HG02588 (cell line): ENCODE measurements at regions not wholly inside any gene's neighbourhood (a gene's known extent, or its start where the extent isn't known, plus 50 kb on each side); places are given as distances from the start of the nearest gene placed in this dataset.
"Not testable (repeated sequence)": the region's sequence is repeated elsewhere in the genome, so short reads cannot be mapped to it uniquely, and the experiment has no call there.

Experiments
- ATAC-seq: cut with Tn5 transposase; IDR thresholded peaks from one replicate; pipeline ENCODE4 v1.9.1; 2021; ENCODE audit warnings: mild to moderate bottlenecking, moderate library complexity; ENCODE audit not compliant: unreplicated experiment

- no peak for ATAC-seq
Observed at GRCh38 chr7:112668561-112668960, 121.6 kb downstream of the TMEM168 start.

- no peak for ATAC-seq
Observed at GRCh38 chr7:112669306-112669705, 120.9 kb downstream of the TMEM168 start.

DNA sequence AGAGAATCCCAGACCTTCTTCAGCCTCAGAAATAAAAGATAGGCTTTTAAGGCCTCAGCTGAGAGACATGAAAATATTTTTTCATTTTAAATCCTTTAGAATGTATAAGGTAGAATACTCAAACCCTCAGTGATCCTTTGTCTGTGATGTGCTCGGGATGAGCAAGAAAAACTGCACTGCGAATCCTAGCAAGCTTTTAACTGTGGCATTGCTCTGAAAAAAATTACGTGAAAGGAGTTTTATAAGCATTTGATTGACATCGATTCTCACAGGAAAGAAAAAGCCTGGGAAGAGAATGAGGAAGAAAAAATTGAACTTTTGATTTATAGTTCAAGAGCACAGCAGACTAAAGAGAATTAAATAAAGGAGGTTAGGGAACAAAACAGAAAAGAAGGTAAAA is 120.0 kb downstream of the TMEM168 start:
- no peak for ATAC-seq

GRCh38 chr7:112678626-112679025 is 111.6 kb downstream of the TMEM168 start:
- no peak for ATAC-seq

DNA sequence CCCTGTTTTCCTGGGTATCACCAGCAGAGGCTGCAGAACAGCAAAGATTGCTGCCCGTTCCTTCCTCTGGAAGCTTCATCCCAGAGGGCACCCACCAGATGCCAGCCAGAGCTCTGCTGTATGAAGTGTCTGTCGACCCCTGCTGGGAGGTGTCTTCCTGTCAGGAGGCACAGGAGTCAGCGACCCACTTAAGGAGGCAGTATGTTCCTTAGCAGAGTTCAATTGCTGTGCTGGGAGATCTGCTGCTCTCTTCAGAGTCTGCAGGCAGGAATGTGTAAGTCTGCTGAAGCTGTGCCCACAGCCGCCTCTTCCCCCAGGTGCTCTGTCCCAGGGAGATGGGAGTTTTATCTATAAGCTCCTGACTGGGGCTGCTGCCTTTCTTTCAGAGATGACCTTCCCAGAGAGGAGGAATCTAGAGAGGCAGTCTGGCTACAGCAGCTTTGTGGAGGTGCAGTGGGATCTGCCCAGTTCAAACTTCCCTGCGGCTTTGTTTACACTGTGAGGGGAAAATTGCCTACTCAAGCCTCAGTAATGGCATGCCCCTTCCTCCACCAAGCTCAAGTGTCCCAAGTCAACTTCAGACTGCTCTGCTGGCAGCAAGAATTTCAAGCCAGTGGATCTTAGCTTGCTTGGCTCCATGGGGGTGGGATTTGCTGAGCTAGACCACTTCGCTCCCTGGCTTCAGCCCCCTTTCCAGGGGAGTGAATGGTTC is 100.6 kb downstream of the TMEM168 start:
- ATAC-seq = not testable (repeated sequence)

- no peak for ATAC-seq
Observed at GRCh38 chr7:112692333-112692732, 97.9 kb downstream of the TMEM168 start.

- not testable (repeated sequence) for ATAC-seq
Observed at GRCh38 chr7:112697211-112697610, 93.0 kb downstream of the TMEM168 start.

DNA sequence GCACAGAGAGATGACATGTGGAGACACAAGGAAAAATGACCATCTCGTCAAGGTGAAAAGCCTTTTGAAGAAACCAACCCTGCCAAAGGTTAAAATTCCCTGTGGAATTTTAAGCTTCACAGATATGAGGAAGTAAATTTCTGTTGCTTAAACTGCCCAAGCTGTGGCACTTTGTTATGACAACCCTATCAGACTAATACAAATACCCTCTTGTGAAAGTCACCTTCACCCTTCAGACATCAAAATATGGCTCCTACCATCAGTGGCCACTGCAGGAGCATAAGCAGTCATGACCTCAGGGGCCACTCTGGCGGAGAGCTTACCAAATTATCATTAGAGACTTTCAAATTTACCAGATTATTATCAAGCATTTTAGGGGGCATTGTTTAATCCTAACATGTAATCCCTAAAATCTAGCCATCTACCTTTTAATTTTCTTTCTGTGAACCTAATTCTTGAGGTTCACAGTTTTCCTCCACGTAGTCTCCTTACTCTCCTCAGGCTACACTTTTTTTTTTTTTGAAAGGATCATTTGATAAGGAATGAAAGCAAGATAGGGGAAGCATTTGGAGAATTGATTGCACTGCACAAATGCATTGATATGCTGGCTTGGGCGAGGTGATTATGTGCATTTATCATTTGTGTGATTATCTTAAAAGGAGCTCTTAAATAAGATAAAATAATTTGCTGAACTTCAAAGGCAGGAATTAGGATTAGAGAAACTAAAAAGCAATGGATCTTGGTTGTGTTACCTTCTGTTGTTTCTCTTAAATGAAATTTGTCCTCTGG is 90.3 kb downstream of the TMEM168 start:
- ATAC-seq = no peak

GRCh38 chr7:112701456-112701855 is 88.7 kb downstream of the TMEM168 start:
- ATAC-seq = no peak

DNA sequence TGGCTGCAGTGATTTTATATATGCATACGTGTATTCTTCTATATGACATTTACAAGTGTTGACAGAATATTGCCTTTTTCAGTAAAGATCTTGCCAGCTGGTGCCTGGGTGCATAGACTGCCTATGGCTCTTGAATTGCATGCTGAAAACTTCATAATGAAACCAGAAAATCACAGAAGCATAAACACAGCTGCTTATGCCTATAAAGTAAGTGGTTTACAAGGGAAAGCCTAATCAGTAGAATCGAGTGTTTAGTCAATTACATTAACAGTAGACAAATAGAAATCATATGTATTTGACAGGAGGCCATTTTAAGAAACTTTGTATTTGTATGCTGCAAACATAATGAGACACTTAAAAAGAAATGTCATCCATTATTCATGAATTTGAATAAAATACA is 82.5 kb downstream of the TMEM168 start:
- ATAC-seq = no peak

GRCh38 chr7:112708236-112708635 is 82.0 kb downstream of the TMEM168 start:
- ATAC-seq = no peak
